GM10847 (cell line): ENCODE measurements at regions not wholly inside any gene's neighbourhood (a gene's known extent, or its start where the extent isn't known, plus 50 kb on each side); places are given as distances from the start of the nearest gene placed in this dataset.

ENCODE experiments used
- POLR2A ChIP-seq: IDR thresholded peaks from 2 replicates; pipeline ENCODE4 v1.6.1; 2011; ENCODE audit not compliant: insufficient read length; ENCODE audit errors: extremely low read depth

GRCh38 chr12:131276501-131277185 lies 322.9 kb downstream of the ADGRD1 start:
- no peak for TF ChIP-seq POLR2A

GRCh38 chr12:131279281-131279921 lies 325.7 kb downstream of the ADGRD1 start:
- no peak for TF ChIP-seq POLR2A

- no peak for TF ChIP-seq POLR2A
These were observed 326.7 kb downstream of the ADGRD1 start for GRCh38 chr12:131280426-131280825.

GRCh38 chr12:131281016-131281415 lies 327.3 kb downstream of the ADGRD1 start:
- TF ChIP-seq POLR2A = no peak

GRCh38 chr12:131282292-131283080 lies 328.8 kb downstream of the ADGRD1 start:
- no peak for TF ChIP-seq POLR2A

GRCh38 chr12:131283191-131283861 lies 329.6 kb downstream of the ADGRD1 start:
- no peak for TF ChIP-seq POLR2A

- TF ChIP-seq POLR2A = no peak
These were observed 333.6 kb downstream of the ADGRD1 start for GRCh38 chr12:131287015-131287937.

- TF ChIP-seq POLR2A = no peak
These were observed 334.4 kb downstream of the ADGRD1 start for GRCh38 chr12:131287938-131288764.

GRCh38 chr12:131290255-131290959 lies 336.7 kb downstream of the ADGRD1 start:
- no peak for TF ChIP-seq POLR2A

- TF ChIP-seq POLR2A = no peak
These were observed 356.0 kb downstream of the ADGRD1 start for GRCh38 chr12:131309700-131310099.

- TF ChIP-seq POLR2A = no peak
These were observed 358.1 kb downstream of the ADGRD1 start for GRCh38 chr12:131311764-131312163.

GRCh38 chr12:131312793-131313545 lies 359.3 kb downstream of the ADGRD1 start:
- TF ChIP-seq POLR2A = no peak

GRCh38 chr12:131313635-131314034 lies 359.9 kb downstream of the ADGRD1 start:
- TF ChIP-seq POLR2A = no peak
